GM12875 (cell line): ENCODE measurements at regions not wholly inside any gene's neighbourhood (a gene's known extent, or its start where the extent isn't known, plus 50 kb on each side); places are given as distances from the start of the nearest gene placed in this dataset.

Source experiments
- H3K4me3 ChIP-seq: one replicate; pipeline ENCODE4 v1.5.1; 2011; ENCODE audit warnings: low read depth, low read length, control low read depth
- TF ChIP-seq, protein P1 (sequence below): IDR thresholded peaks from 2 replicates; pipeline ENCODE4 v1.5.1; 2011; ENCODE audit warnings: low read depth, mild to moderate bottlenecking, control low read depth, inconsistent platforms, low read length, moderate library complexity, borderline replicate concordance; ENCODE audit not compliant: insufficient read depth

DNA sequence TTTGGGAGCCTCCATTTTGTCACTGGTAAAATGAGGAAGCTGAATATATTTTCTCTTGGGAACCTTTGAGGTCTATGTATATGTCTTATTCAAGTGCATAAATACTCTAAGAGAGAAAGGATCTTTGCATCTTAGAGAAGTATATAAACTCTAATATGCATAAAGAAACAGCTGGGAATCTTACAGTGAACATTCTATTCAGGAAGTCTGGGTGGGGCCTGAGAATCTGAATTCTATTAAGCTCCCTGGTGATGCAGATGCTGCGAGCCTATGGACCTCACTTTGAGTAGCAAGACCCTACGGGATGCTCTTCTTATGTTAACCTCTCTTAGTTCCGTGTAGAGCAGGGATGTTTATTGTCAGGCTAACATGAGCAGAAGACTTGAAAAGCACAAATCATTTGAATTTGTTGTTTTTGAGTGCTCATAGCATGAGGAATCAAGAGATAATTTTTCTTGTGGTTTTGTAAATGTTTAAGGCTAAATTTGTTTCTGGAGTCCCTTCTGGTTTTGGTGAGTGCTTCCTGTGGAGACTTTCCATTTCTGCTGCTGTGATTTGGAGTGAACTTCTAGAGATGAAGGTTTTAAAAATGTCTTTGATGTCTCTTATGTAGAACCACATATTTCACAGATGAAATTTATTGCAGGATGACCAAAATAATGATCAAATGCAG is 281.2 kb upstream of the JAG1 start:
- no peak overlapping the region for H3K4me3 ChIP-seq
- TF ChIP-seq, protein P1, sequence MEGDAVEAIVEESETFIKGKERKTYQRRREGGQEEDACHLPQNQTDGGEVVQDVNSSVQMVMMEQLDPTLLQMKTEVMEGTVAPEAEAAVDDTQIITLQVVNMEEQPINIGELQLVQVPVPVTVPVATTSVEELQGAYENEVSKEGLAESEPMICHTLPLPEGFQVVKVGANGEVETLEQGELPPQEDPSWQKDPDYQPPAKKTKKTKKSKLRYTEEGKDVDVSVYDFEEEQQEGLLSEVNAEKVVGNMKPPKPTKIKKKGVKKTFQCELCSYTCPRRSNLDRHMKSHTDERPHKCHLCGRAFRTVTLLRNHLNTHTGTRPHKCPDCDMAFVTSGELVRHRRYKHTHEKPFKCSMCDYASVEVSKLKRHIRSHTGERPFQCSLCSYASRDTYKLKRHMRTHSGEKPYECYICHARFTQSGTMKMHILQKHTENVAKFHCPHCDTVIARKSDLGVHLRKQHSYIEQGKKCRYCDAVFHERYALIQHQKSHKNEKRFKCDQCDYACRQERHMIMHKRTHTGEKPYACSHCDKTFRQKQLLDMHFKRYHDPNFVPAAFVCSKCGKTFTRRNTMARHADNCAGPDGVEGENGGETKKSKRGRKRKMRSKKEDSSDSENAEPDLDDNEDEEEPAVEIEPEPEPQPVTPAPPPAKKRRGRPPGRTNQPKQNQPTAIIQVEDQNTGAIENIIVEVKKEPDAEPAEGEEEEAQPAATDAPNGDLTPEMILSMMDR: no peak

DNA sequence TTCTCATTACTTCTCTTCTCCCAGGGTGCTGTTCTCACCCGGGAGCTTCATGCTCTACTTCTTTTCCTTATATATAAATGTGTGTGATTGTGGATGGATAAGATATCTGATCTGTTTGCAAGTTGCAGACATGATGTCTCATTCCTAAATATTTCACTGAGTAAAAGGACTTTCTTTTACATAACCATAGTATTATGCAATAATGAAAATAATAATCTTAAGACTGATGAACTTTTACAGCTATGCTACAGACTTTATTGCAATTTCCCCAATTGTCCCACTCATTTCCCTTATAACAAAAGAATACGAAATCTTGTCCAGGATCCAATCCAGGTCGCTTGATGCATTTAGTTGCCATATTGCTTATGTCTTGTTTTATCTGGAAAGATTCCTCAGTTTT is 284.5 kb upstream of the JAG1 start:
- no peak overlapping the region for H3K4me3 ChIP-seq
- TF ChIP-seq, protein P1: no peak

DNA sequence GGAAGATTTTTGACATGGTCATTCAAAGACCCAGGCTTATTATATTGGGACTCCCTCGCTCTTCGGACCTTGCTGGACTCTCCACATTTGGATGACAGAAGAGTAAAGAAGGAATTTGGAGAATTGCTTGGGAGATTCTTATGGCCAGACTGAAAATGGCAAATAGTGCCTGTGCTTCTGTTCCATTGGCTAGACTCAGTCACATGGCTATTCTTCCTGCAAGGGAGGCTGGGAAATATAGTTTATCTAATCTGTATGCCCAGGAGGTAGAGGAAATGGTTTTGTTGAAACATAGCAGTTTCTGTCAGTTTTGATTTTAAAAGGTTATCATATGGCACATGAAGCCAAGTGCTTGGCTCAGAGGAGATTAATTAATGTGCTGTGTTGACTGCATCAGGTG is 286.6 kb upstream of the JAG1 start:
- TF ChIP-seq, protein P1: no peak
- H3K4me3 ChIP-seq: no peak overlapping the region

DNA sequence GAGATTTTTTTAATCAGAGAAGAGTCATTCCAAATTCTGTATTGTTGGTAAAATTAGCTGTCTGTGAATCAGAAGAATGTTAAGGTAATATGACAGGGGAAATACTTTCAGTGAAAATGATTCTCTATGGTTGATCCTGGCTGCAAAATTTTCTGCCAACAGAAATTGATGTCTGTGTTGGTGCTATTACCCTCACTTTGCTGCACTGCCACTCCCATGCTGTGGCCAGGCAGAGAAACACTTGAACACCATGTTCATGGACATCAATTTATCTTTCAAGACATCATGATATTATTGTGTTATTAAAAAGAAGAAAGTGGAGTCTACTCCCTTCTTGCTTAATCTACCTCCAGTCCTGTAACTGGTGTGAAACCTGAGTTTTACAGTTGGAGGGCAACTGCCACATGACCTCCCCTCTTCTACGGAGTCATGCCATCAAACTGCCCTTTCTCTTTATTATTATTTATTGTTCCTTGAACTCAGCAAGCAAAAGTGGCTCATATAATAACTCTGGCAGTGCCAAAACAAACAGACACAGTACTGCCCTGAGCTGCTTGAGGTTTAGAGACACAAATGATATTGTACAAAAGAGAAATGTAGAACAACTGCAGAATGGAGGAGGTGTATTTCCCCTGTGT is 288.0 kb upstream of the JAG1 start:
- TF ChIP-seq, protein P1: no peak
- H3K4me3 ChIP-seq: no peak overlapping the region

DNA sequence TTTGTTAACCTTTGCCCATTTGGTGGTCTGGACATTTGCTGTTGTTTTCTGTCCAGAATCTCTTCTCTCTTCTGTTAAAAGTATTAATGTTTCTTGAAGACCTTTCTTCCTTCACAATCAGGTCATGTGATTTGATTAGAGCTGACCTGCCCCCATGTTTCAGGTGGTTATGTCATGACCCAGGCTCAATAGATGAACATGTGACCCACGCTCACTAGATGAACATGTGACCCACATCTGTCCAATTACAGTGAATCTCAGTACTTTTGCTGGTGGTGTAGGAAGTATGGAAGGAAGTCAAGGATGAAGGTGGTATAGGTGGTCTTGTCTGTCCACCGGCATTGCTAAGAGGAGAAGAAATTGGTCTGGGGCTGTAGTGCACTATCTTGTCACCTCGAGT is 289.1 kb upstream of the JAG1 start:
- TF ChIP-seq, protein P1: no peak
- H3K4me3 ChIP-seq: no peak overlapping the region

DNA sequence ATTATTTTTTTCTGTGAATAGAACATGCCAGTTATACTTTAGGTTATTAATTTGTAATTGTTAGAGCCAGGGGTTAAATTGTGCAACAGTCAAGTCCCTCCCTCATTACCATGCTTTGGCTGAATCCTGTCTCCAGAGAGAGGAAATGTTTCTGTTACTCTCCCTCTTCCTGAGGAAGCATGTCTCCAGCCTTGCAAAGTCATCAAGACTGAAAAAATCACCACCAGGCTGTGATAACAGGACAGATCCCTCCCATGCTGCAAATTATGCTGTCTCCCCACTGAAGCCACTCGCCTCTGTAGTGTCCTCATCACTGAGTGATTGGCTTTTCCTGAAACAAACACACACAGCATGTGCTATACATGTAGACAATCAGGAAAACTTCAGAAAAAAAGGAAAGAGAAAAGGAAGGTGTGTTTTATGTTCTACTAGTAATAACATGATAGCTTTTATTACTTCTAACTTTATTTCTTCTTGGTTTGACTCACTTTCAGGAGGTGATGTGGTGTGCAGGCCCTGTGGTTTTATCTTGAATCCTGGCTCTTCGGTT is 290.0 kb upstream of the JAG1 start:
- H3K4me3 ChIP-seq: no peak overlapping the region
- TF ChIP-seq, protein P1: no peak
